Right lobe of liver (tissue), 6 donors: ENCODE measurements at regions not wholly inside any gene's neighbourhood (a gene's known extent, or its start where the extent isn't known, plus 50 kb on each side); places are given as distances from the start of the nearest gene placed in this dataset.
A peak's percentile ranks its signal among the peaks of the same experiment; 100 is the strongest.

Source experiments
- ATAC-seq, 4 donors: fragments of 200-7000 bp; cut with Tn5 transposase; one replicate each; pipeline ENCODE4 v1.9.1; 2020; ENCODE audit warnings: mild to moderate bottlenecking in 4 of 4, moderate library complexity in 4 of 4
- DNase-seq, 3 donors: peaks; one replicate each; pipeline ENCODE4 v3.0.0-alpha.2; 2020
- H3K27ac ChIP-seq, 3 donors: fragments of 200-600 bp; one replicate each; pipeline ENCODE4 v1.8.0; 2022
- H3K27me3 ChIP-seq, 2 donors: fragments of 200-600 bp; one replicate each; pipeline ENCODE4 v1.8.0; 2022
- H3K36me3 ChIP-seq, 4 donors: fragments of 200-600 bp; sonication (generic) in 1 of 4; one replicate each; pipeline versions ENCODE4 v1.5.1 to v1.8.0; 2017 to 2022; ENCODE audit warnings: control low read depth in 1 of 4
- H3K4me1 ChIP-seq, 4 donors: fragments of 200-600 bp; sonication (generic) in 1 of 4; one replicate each; pipeline versions ENCODE4 v1.5.1 to v1.8.0; 2017 to 2022; ENCODE audit warnings: control low read depth in 1 of 4
- H3K4me3 ChIP-seq, 3 donors: fragments of 200-600 bp; one replicate each; pipeline ENCODE4 v1.8.0; 2022
- H3K9me3 ChIP-seq, 4 donors: fragments of 200-600 bp; sonication (generic) in 1 of 4; one replicate each; pipeline versions ENCODE4 v1.5.1 to v1.8.0; 2017 to 2022; ENCODE audit warnings: control low read depth in 1 of 4
- POLR2A ChIP-seq: fragments of 450-650 bp; IDR thresholded peaks from one replicate; pipeline ENCODE4 v1.6.1; 2017; ENCODE audit warnings: antibody characterized with exemption, mild to moderate bottlenecking
- WGBS: methylation state at CpG from one replicate; pipeline ENCODE4 v1.1.6; 2018; ENCODE audit warnings: low coverage, low lambda C conversion rate; ENCODE audit not compliant: insufficient coverage; ENCODE audit errors: missing lambda C conversion rate; 5-methylcytosine and 5-hydroxymethylcytosine counted together
- intact Hi-C, 2 donors: fragments of 100-400 bp; cut with DNase I; formaldehyde crosslinking; loops; one replicate each; pipeline versions ENCODE4 v1.11.2 to v1.14.1; 2022
- TF ChIP-seq, protein P1 (sequence below), 4 donors: fragments of 200-600 bp in 3 of 4; fragments of 450-650 bp in 1 of 4; IDR thresholded peaks; one replicate each; pipeline versions ENCODE4 v1.5.1 to v1.8.0; 2016 to 2022; ENCODE audit warnings: antibody characterized with exemption in 4 of 4, mild to moderate bottlenecking in 2 of 4
- donor health status: DM: no; HTN: yes; CAD: no.
- donor health status: DM: no; HTN: no; CAD: no.
- donor health status: DM: no; HTN: no; CAD: no.
- donor health status: DM: no; HTN: yes; CAD: no.
- donor health status: DM: no; HTN: yes; CAD: no.

DNA sequence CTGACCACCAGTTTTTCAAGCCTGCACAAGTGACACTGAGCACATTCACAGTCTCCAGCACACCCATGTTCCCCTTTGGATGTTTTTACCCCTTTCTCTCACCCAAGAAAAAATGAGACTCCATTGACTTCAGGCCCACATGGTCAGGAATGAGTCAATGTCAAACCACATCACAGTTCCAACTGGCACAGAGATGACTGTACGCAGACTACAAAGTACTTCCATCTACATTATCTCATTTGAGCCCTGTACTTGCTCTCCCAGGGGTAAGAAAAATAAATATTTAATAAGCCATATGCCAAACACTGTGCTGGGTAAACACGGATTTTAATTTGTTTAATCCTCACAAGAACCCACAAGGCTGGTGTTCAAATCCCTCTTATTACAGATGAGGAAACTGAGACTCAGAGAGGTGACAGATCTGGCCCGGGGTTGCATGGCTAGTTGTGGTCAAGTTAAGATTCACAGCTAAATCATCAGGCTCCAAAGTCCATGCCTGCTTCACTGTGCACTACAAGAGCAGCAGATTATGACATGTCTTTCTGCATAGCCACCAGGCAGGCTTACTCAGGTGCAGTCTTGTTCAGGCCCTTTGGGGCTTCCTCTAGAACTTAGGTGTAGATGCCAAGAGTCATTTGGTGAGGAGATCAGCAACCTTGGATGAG is 106.1 kb downstream of the TXNL1 start:
- no peaks in the 10 kb centered on the region for H3K9me3 ChIP-seq
- no peaks in the 10 kb centered on the region for H3K36me3 ChIP-seq
- H3K4me3 ChIP-seq = no peak overlapping the region
- WGBS = 42% methylated on average over 3 of the region's 3 CpGs
- TF ChIP-seq, protein P1, sequence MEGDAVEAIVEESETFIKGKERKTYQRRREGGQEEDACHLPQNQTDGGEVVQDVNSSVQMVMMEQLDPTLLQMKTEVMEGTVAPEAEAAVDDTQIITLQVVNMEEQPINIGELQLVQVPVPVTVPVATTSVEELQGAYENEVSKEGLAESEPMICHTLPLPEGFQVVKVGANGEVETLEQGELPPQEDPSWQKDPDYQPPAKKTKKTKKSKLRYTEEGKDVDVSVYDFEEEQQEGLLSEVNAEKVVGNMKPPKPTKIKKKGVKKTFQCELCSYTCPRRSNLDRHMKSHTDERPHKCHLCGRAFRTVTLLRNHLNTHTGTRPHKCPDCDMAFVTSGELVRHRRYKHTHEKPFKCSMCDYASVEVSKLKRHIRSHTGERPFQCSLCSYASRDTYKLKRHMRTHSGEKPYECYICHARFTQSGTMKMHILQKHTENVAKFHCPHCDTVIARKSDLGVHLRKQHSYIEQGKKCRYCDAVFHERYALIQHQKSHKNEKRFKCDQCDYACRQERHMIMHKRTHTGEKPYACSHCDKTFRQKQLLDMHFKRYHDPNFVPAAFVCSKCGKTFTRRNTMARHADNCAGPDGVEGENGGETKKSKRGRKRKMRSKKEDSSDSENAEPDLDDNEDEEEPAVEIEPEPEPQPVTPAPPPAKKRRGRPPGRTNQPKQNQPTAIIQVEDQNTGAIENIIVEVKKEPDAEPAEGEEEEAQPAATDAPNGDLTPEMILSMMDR (IDR thresholded peaks at IDR 0.05) = no peak
- no peak for TF ChIP-seq POLR2A
- no peak for DNase-seq
- no peaks in the 10 kb centered on the region for H3K27me3 ChIP-seq
- H3K27ac ChIP-seq = no peak overlapping the region
- H3K4me1 ChIP-seq = no peaks in the 10 kb centered on the region
- peak; percentile 21 to 69 (median 47) for ATAC-seq
- intact Hi-C loops = no loop called here

DNA sequence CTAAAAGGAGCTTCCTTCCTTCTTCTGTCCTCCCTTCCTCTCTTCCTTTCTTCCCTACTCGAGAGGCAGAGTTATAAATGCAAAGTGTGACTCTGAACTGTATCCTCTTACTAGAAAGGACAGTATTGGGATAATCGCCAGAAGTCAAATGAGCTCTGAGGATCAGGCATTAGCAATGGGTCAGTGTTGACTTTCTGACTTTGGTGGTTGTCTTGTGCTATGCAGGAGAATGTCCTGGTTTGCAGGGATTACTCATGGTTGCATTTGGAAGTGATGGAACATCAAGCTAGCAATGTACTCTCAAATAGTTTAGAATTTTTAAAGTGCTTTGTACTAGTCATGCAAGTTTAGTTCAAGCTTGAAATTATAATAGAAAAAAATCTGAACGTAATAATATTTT is 115.6 kb downstream of the TXNL1 start:
- ATAC-seq (no peak), DNase-seq (no peak)
- Histone ChIP-seq H3K4me3 (no peak overlapping the region), H3K27me3 (no peaks in the 10 kb centered on the region), H3K36me3 (no peaks in the 10 kb centered on the region), H3K4me1 (no peaks in the 10 kb centered on the region), H3K9me3 (no peaks in the 10 kb centered on the region), H3K27ac (no peak overlapping the region)
- intact Hi-C loops = no loop called here
- 67% methylated on average over 3 of the region's 3 CpGs for WGBS
- TF ChIP-seq POLR2A = no peak
- TF ChIP-seq, protein P1 (IDR thresholded peaks at IDR 0.05) = no peak

DNA sequence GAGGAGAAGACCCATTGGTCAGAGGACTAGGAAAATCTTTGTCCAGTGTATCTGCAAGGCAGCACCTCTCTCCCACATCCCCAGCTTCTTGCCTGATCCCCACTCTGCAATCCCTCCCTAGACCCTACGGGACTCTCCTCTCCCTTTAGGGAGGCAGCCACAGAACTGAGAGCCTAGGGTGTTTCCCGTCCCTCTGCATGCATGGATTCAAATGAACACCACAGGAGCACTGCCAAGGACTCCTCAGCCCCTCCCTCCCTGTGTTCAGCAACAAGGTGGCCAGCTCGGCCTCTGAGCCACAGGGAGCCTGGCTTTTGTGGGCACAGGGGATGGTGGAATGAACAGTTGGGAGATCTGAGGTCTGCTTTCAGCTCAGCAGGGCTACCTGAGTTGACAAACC is 117.1 kb downstream of the TXNL1 start:
- WGBS = 72% methylated on average over 3 of the region's 3 CpGs
- no peak for TF ChIP-seq POLR2A
- TF ChIP-seq, protein P1 (IDR thresholded peaks at IDR 0.05) = no peak
- no peak for ATAC-seq

DNA sequence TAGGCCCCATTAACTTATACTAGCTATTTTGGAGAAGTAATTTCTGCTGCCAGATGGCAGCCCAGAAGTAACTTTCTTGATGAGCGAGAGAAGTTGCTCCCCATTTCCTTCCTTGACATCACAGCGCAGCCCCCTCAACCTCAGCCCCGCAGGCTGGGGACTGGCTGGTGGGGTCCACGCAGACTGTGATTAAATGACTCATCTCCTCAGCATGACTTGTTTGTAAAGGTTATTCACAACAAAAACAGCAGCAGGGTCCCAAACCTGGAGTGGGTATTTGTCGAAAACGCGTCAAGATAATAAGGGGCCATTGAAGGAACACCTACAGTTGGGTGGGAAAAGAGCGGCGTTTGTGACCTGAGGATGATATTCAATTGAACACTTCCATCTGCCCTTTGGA is 120.6 kb downstream of the TXNL1 start:
- intact Hi-C loops = no loop called here
- H3K36me3 ChIP-seq = no peaks in the 10 kb centered on the region
- H3K4me3 ChIP-seq = no peak overlapping the region
- TF ChIP-seq POLR2A = no peak
- TF ChIP-seq, protein P1 (IDR thresholded peaks at IDR 0.05) = no peak
- H3K27me3 ChIP-seq = no peaks in the 10 kb centered on the region
- ATAC-seq = no peak
- 95% methylated on average over 3 of the region's 9 CpGs for WGBS
- no peak overlapping the region for H3K27ac ChIP-seq
- H3K9me3 ChIP-seq = no peaks in the 10 kb centered on the region
- no peaks in the 10 kb centered on the region for H3K4me1 ChIP-seq
- DNase-seq = no peak

More for the DNA sequence above, 117.1 kb downstream of the TXNL1 start:
- no peak overlapping the region for H3K4me3 ChIP-seq
- H3K27ac ChIP-seq = no peak overlapping the region
- intact Hi-C loops = no loop called here
- no peaks in the 10 kb centered on the region for H3K9me3 ChIP-seq
- no peaks in the 10 kb centered on the region for H3K4me1 ChIP-seq
- no peaks in the 10 kb centered on the region for H3K36me3 ChIP-seq
- no peak for DNase-seq
- no peaks in the 10 kb centered on the region for H3K27me3 ChIP-seq

DNA sequence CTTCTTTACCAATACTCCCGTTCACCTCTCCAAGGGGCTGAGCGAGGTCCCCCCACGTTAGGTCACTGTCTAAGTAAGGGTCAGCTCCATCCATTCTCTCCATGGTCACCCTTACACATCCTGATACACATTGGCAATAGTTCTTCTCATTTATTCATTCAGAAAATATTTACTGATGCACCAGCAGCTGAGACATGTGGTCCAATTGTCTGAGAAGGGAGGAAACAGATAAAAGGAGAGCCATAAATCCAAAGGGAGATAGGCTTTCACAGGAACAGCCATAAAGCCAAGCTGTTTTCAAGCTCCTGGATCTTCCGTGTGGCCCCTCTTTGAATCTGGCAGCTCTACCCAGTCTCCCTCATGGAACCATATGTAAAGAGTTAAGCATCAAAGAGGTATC is 121.2 kb downstream of the TXNL1 start:
- Histone ChIP-seq H3K27ac (no peak overlapping the region), H3K36me3 (no peaks in the 10 kb centered on the region), H3K27me3 (no peaks in the 10 kb centered on the region), H3K4me3 (no peak overlapping the region), H3K4me1 (no peaks in the 10 kb centered on the region), H3K9me3 (no peaks in the 10 kb centered on the region)
- 74% methylated on average over 3 of the region's 4 CpGs for WGBS
- ATAC-seq (no peak), DNase-seq (no peak)
- no peak for TF ChIP-seq POLR2A
- TF ChIP-seq, protein P1 (IDR thresholded peaks at IDR 0.05) = no peak
- intact Hi-C loops = no loop called here
